NT2/D1 (cell line): ENCODE measurements at regions not wholly inside any gene's neighbourhood (a gene's known extent, or its start where the extent isn't known, plus 50 kb on each side); places are given as distances from the start of the nearest gene placed in this dataset.

Experiments
- SUZ12 ChIP-seq: IDR thresholded peaks from 2 replicates; pipeline ENCODE4 v1.6.1; 2011; ENCODE audit not compliant: insufficient read length, insufficient read depth; ENCODE audit errors: extremely low read depth
- YY1 ChIP-seq: IDR thresholded peaks from 2 replicates; pipeline ENCODE4 v1.6.1; 2011; ENCODE audit not compliant: insufficient read length, insufficient read depth

DNA sequence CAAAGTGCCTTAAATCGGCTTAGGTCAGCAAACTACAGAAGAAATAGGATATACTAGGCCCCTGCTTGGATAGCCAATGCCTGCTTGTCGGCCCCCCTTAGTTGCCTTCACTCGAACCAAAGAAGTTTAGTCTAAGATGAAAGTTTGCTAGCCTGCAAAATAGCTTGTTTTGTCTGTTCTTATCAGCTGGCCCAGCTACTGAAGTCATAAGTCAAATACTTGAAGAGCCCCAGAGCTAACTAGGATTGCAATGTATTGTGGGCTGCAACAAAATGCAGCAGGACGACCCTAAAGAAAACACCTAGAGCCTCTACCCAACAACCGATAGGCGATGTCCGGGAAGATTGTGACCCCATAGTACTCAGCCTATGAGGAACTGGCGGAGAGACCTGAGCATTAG, 183.5 kb upstream of the HS6ST1 start:
- TF ChIP-seq SUZ12, result no peak
- no peak for TF ChIP-seq YY1
